22Rv1 (cell line): ENCODE measurements at regions not wholly inside any gene's neighbourhood (a gene's known extent, or its start where the extent isn't known, plus 50 kb on each side); places are given as distances from the start of the nearest gene placed in this dataset.

Experiments used
- CTCF ChIP-seq: fragments of 450-650 bp; IDR thresholded peaks from 2 replicates; pipeline ENCODE4 v1.5.1; 2017; ENCODE audit warnings: mild to moderate bottlenecking
- ZFX ChIP-seq: fragments of 450-650 bp; IDR thresholded peaks from 2 replicates; pipeline ENCODE4 v1.6.1; 2017; ENCODE audit warnings: antibody characterized with exemption, borderline replicate concordance

GRCh38 chr10:131021969-131022368 is 289.6 kb downstream of the TCERG1L start:
- no peak for TF ChIP-seq CTCF
- TF ChIP-seq ZFX, result no peak
